ENCODE measurements at regions not wholly inside any gene's neighbourhood (a gene's known extent, or its start where the extent isn't known, plus 50 kb on each side); places are given as distances from the start of the nearest gene placed in this dataset.
"Not testable (repeated sequence)": the region's sequence is repeated elsewhere in the genome, so short reads cannot be mapped to it uniquely, and the experiment has no call there.

DNA sequence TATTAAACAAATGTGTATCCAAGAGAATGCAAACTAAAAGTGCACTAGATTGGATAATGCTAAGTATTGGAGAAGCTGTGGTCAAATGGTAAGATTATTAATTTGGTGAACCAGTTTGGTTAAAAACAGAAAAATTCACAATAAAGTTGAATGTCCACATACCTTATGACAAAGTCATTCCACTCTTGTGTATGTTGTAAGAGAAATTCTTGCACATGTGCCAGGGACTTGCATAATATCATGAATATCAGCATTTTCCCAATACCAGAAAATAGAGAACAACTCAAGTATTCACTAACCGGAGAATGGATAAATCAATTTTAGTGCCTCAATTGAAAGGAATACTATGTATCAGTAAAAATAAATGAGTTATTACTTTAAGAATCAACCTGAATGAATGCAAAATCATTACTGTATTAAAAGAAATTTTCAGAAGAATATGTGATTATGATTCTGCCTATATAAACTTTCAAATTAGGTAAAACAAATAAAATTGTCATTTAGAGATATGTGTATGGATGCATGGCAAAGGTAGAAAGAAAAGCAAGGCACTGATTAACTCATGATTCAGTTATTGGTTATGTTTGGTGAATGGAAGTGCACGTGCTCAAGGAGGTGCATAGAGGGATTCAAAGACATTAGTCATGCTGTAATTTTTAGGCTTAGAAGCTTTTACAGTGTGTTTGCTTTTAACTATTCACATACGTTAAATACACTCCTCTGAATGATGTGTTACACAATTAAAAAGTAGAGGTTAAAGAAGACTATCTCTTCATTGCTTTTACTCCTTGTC, 217.4 kb upstream of the KCNK2 start:
- DNase-seq = no peak

DNA sequence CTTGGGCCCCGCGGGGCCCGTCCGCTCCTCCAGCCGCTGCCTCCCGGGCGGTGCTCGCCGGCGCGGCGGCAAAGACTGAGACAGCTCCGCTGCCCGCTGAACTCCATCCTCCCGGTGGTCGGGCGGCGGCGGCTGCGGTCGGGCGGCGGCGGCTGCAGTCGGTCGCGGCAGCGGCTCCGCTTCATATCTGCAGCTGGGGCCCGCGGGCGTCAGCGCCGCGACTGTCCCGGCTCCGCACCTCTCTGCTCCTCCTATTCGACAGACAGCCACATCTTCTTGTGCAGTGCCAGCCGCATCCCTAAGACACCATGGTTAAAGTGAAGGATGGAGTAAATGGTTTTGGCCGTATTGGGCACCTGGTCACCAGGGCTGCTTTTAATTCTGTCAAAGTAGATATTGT, 212.1 kb upstream of the KCNK2 start:
- not testable (repeated sequence) for DNase-seq

DNA sequence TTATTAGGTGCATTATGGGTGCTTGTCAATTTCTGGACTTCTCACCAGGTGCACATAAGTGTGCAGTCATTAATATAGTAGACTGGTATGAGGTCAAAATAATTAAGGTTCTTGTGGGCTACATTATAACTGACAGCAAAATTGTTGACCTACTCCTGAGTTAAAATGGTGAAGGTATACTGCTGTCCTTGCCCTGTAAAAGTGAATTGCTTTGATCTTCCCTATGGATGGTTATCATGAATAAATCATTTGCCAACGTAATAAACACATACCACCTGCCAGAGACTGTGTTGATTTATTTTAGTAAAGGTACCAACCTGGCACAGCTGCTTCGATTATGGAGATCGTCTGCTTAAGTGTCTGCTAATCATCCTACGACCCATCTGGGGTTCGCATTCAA, 201.6 kb upstream of the KCNK2 start:
- DNase-seq = no peak

DNA sequence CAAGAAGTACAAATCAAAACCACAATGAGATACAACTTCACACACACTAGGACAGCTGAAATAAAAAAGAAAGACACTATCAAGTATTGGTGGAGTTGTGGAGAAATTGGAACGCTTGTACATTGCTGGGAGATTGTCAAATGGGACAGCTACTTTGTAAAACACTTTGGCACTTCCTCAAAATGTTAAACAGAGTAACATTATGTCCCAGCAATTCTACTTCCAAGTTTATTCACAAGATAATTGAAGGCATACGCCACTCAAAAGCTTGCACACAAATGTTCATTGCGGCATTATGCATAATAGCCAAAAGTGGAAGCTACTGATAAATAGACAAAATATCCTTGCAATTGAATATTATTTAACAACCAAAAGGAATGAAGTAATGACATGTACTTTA, 199.9 kb upstream of the KCNK2 start:
- DNase-seq = no peak

DNA sequence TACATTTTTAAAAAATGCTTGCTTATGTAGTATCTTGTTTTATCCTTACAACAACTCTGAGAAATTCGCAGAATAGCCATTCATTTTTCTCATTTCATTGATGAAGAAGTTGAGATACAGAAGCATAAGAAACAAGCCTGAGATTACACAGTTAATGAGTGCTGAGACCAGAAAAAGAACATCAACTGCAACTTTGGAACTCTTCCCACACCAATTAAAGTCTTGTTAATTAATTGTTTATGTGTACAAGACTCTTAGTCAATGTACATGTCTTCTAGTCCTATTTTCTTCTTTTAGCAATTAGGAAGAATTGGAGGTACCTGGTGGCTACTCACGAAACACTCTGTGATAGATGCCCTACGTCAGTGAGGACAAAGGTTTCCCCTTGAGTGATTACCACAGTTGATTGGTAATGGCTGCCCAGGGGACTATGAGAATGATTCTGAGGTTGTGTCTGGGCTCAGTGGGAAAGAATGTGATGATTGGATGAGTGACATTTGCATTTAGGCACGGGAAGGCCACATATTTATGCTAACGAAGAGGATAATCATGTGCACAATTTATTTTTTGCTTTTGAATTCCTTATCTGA, 187.4 kb upstream of the KCNK2 start:
- no peak for DNase-seq

DNA sequence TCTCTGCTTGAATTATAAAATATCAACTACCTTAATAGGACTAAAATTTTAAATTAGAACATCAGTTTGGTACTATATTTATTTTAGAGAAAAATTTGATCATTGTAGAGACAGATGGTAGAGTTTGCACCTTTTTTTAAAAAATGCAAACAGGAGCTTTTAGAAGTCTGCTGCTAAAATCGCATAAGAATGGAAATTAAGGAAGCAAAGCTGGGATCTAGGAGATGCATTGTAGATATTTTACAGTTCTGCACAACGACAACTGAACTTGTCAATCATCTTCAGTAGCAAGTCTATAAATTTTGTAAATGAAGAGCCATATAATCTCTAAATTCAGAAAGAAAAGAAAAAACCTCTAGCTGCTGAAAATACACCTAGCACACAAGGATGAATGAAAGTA, 185.6 kb upstream of the KCNK2 start:
- DNase-seq = no peak

DNA sequence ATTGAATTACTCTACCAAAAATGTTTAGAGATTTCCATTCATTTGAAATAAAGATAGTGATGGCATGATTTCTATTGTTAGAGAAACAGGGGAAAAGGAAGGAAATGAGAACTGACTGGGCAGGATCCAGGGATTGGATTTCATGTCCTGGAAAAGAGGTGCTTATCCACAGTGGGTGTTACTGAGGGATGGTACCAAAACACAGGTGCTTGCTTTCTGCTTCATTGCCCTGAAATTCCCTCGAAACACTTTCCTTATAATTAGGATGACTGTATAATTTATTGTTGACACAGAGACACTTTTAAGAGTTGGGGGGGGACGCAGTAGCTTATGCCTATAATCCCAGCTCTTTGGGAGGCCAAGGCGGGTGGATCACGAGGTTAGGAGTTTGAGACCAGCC, 185.0 kb upstream of the KCNK2 start:
- DNase-seq = no peak

DNA sequence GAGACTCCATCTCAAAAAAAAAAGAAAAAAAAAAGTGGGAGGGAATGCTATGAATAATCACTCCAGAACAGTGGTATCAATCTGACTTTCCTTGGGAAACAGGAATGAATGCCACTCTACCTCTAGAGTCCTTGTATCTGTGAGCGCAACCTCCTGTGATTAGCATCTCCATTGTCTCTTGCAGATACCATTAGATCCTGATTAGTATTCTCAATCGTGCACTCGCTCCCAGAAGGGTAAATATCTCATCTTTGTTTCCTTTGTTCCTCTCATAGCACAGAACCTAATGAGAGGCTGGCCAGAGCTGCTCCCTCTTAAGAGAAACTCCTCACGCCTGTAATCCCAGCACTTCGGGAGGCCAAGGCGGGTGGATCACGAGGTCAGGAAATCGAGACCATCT, 184.4 kb upstream of the KCNK2 start:
- DNase-seq = no peak

DNA sequence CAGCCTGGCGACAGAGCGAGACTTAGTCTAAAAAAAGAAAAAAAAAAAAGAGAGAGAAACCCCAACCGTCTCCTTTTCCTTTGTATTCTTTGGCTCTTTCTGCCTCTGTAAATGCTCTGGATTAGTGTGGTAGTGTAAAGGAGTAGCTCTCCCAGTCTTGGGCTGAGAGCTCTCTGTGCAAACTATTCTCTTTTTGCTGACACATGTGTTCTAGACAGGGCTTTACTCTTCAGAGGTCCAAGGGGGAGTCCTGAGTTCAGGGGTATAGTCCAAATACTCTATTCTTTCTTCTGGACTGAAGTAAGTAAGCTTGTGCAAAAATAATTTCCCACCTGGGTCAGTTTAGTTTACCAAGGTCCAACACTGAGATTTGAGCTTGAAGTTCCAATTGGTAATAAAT, 183.8 kb upstream of the KCNK2 start:
- DNase-seq = no peak

DNA sequence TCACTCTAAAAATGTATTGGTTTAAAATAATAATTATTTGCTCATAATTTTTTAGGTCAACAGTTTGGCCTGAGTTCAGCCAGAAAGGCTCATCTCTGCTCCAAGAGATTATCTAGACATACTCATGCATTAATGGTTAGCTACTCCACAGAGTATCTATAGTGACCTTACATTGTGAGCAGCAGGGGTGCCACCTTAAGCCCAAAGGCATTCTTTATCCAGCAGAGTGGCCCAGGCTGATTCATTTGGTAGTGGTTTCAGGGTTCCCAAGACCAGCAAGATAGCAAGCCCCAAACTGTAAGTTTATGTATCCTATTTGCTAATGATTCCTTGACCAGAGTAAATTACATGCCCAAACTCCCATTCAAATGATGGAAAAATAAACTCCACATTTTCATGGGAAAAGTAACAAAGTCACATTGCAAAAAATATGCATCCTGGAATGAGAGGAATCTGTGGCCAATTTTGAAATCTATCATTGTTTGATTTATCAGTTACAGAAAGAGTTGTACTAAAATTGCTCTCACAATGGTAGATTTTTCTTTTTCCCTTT, 182.6 kb upstream of the KCNK2 start:
- no peak for DNase-seq

DNA sequence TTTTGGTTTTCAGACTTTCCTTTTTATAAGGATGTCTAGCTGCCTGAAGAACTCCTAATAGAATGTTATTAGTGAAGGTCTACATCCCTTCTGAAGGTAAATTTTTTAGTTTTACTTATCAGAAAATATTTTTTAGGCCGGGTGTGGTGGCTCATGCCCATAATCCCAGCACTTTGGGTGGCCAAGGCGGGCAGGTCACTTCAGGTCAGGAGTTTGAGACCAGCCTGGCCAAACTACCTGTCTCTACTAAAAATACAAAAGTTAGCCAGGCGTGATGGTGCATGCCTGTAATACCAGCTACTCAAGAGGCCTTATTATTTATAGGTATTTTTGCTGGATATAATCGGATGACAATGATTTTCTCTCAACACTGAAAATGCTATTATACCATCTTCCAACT, 181.9 kb upstream of the KCNK2 start:
- DNase-seq = no peak

DNA sequence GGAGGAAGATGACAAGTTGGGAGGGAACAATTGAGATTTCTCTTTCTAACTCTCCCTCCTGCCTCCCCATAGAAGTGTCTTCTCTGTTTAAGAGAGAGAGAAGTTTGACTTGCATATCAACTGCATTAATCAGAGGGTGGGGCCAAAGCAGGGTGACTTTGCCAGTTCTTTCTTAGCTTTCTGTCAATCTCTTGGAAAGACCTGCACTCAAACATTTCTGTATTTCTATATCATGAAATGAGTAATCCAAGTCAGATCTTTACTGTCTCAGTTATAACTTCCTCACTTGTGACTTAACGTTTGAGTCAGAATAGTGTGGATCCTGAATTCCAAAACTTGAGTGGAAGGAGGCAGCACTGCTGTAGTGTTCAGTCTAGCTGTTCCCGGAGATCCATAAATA, 180.8 kb upstream of the KCNK2 start:
- DNase-seq = no peak

DNA sequence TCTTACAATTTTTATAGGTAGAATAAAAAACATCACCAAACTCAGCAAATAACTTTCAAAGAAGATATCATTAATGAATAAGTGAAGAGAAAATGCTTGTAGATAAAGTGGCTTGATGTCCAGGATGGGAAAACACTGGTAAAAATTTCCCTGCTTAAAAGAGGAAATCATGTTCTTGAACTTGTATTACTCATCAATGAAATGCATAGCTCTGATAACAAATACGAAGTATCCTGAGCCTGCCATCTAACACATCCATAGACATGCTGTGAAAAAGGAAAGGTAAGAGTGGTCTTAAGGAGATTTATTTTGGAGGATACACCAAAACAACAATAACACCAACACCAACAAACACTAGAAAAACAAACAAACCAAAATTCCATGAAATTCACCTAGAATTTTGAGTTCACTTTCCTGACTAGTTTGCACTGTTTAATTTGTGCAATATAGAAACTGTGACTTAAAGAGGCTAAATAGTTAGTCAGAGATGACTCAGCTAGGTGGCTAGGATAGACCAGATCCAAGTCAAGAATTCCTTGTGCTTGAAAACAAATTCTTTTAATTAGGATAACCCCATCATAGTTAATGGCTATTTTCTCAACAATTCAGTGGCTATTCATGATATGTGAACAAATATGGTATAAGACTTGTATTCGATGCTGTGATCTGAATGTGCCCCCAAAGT, 179.8 kb upstream of the KCNK2 start:
- no peak for DNase-seq

DNA sequence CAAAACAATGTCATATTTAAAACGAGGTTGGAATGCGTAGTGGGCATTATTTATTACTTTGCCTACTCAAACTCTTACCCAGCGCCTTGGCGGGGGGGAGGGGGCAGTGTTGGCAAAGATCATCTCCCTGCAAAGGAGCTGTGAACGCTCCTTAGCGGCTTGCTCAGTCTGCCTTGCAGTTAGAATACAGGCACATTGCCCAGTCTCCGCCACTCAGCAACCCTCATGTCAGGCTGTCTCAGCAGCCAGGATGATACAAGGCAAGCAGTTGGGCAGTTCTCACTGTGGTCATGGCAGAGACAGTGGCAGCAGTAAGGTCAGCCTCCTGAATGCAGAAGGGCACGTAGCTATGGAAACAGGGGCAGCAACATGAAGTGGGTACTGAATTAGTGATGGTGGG, 170.4 kb upstream of the KCNK2 start:
- no peak for DNase-seq

DNA sequence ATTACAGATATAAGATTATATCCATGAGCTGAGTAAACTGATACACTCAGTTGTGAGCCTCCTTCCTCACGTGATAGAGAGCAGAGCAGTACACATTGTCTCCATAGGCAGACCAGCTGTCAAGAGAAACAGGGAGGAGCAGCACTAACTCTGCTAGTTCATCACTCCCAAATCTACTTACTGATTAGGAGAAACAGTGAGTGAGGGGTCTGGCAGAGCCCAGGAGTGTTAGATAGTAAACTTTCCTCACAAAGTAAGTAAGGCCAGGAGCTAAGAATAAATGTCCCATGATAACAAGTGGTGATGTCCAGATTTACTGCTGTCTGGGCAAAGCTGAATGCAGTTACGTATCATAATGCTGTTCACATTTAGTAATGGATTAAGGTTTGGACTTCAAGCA, 168.6 kb upstream of the KCNK2 start:
- DNase-seq = no peak

DNA sequence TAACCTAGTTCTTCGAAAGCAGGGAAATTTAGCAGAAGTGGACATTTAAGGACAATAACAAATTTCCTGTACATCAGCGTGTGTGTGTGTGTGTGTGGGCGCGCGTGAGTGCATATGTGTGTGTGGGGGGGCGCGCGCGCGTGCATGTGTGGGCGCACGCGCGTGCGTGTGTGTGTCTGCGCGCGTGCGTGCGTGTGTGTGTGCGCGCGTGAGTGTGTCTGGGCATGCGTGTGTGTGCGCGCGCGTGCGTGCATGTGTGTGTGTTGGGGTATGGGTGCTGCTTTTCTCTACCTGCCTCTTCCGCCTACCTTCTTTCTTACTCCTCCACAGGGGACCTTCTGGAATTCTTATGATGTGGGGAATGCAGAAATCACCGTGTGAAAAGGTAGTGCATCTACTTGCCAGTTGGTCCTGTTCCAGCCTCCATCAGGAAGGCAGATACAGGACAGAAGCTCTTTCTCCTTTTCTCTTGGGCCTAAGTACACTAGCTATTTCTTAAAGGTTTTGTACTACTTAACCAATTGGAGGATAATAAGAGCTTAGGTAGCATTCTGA, 165.4 kb upstream of the KCNK2 start:
- DNase-seq = no peak

DNA sequence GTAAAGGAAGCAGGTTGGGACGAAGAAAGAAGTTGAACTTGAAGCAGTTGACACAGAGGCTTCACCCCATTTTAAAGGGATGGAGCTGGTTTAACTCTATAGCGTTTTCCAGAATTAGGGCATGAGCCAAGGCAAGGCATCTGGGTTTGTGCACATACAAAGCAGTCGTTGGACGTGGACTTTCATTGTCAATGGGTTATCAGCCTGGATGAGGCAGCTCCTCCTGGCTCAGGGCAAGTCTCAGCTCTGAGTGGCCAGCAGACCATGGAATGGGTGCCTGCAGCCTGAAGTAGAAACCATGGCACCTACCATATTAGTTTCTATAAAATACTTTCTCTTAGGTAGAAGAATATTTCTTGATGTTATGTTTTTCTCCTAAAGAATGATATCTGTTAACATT, 163.8 kb upstream of the KCNK2 start:
- no peak for DNase-seq

DNA sequence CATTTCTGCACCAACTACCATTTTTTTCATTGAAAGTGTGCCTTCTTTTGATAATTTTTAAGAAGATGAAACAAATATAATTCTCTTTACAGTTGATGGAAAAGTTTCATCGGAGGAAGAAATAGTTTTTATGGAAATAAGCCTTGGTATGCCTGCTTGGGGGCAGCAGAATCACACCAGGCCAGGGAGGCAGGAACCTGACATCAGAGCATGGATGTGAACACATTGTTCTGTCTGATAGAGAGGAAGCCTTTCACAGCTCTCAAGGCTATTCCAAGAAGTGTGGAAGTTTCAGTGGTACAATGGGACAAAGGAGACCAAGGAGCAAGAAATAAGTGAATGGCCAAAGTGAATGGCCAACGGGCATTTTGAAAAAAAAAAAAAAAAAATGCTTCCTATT, 162.2 kb upstream of the KCNK2 start:
- no peak for DNase-seq

DNA sequence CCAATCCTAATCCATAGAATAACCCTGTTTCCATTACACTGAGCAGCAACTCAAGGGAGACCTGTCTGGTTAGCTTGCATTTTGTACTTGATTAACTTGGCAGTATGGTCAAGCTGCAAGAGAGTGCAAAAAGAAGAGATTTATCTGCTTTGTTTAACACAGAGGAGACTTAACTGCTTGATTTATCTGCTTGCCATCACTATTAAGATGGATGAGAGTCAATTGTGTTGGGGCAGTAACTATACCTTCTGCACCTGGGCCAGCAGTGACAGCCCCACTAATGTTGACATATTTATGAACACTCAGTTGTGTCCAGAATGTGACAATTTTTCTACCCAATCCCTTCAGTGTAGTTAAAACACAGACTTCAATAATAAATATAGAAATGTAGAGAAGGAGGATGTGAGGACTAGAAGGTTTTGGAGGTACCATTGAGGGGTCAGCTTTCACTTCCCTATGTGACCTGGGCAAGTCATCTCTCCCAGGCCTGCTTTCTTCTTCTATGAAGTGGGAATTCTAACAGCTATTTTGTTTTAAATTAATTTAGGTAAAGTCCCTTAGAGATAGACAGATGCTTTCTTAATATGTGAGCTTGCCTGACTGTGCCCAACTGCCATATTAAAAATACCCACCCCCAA, 159.1 kb upstream of the KCNK2 start:
- no peak for DNase-seq

DNA sequence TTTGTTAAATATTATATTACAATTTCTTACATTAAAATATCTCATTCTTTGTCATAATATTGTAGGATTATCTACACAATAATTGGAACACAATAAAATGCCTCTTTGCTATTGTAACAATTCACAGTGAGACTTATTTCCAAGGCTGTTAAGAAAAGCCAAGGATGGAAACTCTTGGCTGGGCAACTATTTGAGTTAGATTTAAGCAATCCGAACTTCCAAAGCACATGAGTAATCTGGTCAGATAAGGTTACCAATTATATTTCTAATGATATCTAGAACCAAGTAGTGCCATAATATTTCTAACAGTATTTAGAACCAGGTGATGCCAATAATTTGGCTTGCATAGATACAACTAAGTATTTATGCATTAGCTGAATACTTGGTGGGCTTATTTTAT, 154.7 kb upstream of the KCNK2 start:
- DNase-seq = no peak

DNA sequence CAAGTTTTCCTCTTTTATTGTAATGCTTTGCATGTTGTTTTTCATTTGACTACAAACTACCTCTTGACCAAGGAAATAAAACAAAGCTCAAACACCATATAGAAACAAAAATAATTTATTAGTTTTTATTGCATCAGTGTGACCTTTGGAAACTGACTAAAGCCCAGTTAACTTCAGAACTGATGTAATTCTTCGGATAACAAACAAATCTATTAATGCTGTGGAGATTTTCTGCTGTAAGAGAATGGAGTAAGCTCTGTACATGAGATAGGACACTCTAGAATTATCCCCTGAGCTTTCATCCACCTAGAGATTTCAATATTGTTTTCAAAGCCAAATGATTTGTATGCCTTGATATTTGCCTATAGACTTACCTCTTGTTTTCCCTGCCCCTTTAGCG, 154.0 kb upstream of the KCNK2 start:
- no peak for DNase-seq

DNA sequence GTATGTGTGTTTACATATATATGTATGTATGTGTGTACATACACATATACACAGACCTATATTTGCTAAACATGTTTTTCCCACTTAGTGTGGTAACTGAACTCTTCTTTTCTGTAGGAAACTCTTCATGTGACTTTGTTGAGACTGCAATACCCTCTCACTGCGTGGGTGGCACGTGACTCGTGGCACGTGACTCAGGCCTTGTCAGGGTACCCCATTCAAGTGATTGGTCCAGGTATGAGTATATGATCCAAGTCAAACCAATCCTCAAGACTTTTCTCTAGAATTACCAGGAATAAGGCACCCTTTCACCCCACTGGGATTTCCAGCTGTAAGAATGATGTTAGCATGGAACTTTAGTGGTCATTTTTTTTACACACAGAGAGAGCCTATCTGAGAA, 149.2 kb upstream of the KCNK2 start:
- DNase-seq = no peak

DNA sequence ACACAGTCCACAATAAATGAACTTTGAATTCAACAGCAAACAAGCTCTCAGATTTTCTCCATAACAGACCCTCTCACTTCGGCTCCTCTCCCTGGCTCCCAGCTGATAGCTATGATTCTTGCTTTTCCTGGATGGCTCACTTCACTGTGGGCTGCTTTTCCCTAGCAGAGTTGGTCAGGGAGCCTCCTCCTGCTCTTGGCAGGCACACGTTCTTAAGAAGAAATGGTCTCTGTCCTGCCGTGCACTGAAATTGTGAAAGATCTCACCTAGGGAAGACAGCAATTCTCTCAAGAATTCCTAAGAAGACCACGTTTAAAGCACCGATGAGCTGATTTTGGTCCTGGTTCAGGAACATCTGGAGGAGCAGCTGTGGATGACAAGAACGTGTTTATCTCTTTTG, 148.5 kb upstream of the KCNK2 start:
- DNase-seq = no peak

Data from islet precursor cell (in vitro differentiated cells).